ENCODE measurements at regions not wholly inside any gene's neighbourhood (a gene's known extent, or its start where the extent isn't known, plus 50 kb on each side); places are given as distances from the start of the nearest gene placed in this dataset.
A peak's percentile ranks its signal among the peaks of the same experiment; 100 is the strongest.

GRCh38 chr14:22493753-22494152 is 95.3 kb downstream of the DAD1 start:
- TF ChIP-seq EZH2 (IDR thresholded peaks at IDR 0.05; ENCODE audit: borderline replicate concordance, insufficient read depth, low read depth, low read length, poor library complexity, severe bottlenecking) (no peak), CTCF (IDR thresholded peaks at IDR 0.05) (no peak)
- Histone ChIP-seq H3K9ac (ENCODE audit: low read length) (no peak overlapping the region), H3K79me2 (ENCODE audit: control insufficient read depth, insufficient read depth, low read length) (no peaks in the 10 kb centered on the region), H3K36me3 (replicated peaks in 1 of 2; ENCODE audit: control extremely low read depth in 1 of 2, control insufficient read depth in 1 of 2, extremely low read depth in 1 of 2, insufficient read depth in 2 of 2, low read length in 1 of 2) (no peaks in the 10 kb centered on the region), H3K27ac (ENCODE audit: low read length in 2 of 2) (no peak overlapping the region), H3K9me3 (ENCODE audit: control extremely low read depth in 1 of 3, control insufficient read depth in 2 of 3, insufficient read depth in 1 of 3, low read length in 2 of 3) (no peaks in the 10 kb centered on the region), H4K20me1 (ENCODE audit: control insufficient read depth, insufficient read depth, low read length, poor library complexity, severe bottlenecking) (no peaks in the 10 kb centered on the region), H3K4me1 (ENCODE audit: control insufficient read depth in 2 of 2, insufficient read depth in 2 of 2, low read length in 2 of 2) (peaks cover 27 to 74% of the 10 kb centered on the region in 2 donors), H2AFZ (ENCODE audit: insufficient read depth, low read depth, low read length, poor library complexity, severe bottlenecking) (no peak overlapping the region), H3K4me3 (ENCODE audit: control extremely low read depth in 1 of 5, extremely low read depth in 1 of 5, insufficient read depth in 1 of 5, low read depth in 2 of 5, low read length in 4 of 5) (no peak overlapping the region), H3K4me2 (replicated peaks; ENCODE audit: low read depth, low read length, poor library complexity, severe bottlenecking) (no peak overlapping the region), H3K27me3 (replicated peaks in 1 of 4; ENCODE audit: control extremely low read depth in 1 of 4, control insufficient read depth in 3 of 4, insufficient read depth in 4 of 4, low read length in 3 of 4) (no peaks in the 10 kb centered on the region)
- Mint-ChIP-seq H3K4me3 (peak overlapping the region; percentile 18), H3K9me3 (ENCODE audit: insufficient read depth) (no peaks in the 10 kb centered on the region), H3K27me3 (no peaks in the 10 kb centered on the region), H3K4me1 (peaks cover 88% of the 10 kb centered on the region), H3K27ac (peak overlapping the region; percentile 86)
- no peak for DNase-seq
- intact Hi-C loops (cut with micrococcal nuclease) = loop anchor here (5.0 kb wide), 1 partner anchor 39 kb away; no protein-coding TSS in a partner anchor
- ChIA-PET POLR2A (interaction anchor here (0.8 to 1.4 kb wide), 4 partner anchors 15 to 63 kb away, joined by 3 to 4 read pairs (median 3); no protein-coding TSS in a partner anchor), CTCF (interaction anchor here (0.6 to 2.2 kb wide), 4 partner anchors 13 to 76 kb away, joined by 3 to 11 read pairs (median 6); no protein-coding TSS in a partner anchor)
- 100% methylated on average over 2 of the region's 2 CpGs for WGBS (ENCODE audit: insufficient coverage)
- no peak for ATAC-seq (ENCODE audit: low read depth)
